ENCODE measurements at regions not wholly inside any gene's neighbourhood (a gene's known extent, or its start where the extent isn't known, plus 50 kb on each side); places are given as distances from the start of the nearest gene placed in this dataset.

GRCh38 chr9:4384750-4385149 is 84.9 kb upstream of the GLIS3 start:
- DNase-seq (ENCODE audit: low read depth): no peak

GRCh38 chr9:4382722-4383317 is 83.0 kb upstream of the GLIS3 start:
- DNase-seq (ENCODE audit: low read depth): peak; percentile 29

DNA sequence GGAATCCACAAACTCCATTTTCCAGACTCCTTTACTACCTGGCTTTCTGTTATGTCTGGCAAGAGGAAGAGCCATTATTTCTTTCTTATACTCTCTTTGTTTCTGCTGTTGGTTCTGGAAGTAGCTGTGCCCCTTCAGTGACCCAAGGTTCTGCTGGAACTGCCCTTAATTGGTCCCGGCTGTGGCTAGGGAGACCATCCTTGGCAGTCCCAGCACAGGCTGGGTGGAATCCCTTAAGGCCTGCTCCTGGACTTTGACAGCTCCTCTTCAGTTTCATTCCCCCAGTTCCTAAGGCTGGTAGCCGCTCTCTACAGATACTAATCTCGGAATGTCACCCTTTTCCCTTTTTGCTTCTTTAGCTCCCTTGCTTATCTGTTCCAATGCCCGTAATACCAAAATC is 81.9 kb upstream of the GLIS3 start:
- no peak for DNase-seq (ENCODE audit: low read depth)

DNA sequence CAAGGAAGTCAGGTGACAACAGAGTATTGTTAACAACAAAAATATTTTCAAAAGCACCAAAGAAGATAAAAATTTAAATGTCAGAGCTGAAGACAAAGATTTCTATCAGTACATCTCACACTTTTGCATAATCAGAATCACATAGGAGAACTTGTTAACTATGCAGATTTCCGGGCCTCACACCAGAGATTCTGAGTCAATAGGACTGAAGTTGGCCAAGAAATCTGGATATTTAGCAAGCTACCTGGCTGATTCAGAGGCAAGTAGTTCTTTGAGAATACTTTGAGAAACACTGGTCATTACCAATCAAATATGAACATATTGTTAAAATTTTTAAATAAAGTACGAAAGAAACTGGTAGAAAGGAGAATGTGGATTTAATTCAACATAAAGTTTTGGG is 80.5 kb upstream of the GLIS3 start:
- no peak for DNase-seq (ENCODE audit: low read depth)

DNA sequence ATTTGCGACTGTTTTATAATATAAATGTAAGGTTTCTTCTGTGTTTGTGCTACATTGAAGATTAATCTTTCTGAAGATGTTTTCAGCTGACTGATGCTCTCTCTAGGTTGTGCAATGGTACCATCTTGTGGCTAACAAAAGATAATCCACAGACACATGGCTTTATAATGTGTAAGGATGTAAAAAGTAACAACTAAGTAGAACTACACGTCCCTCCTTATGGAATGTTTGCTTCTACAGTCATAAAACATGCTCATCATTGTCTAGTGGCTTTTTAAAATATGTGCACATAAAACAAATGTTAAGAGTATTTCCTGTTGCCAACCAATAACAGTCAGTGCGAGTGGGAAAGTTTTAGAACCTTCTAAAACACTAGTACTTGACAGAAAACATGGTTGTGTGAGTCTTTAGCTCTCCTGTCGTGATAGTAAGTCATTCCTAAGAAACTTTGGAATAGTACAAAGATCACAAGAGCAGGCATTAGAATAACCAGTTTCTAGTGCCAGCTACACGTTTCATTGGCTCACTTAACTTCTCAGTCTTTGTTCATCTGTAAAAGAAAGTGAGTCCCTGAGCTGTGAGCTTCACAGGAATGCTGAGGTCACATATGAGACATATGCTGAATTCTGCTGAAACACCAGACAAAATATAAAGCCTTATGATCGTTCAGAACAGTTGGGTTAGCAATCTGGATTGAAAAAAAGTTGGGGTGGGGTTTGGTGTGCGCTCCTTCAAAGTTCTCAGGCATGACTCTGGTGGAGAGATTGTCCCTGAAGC is 75.7 kb upstream of the GLIS3 start:
- DNase-seq (ENCODE audit: low read depth): peak; percentile 58

DNA sequence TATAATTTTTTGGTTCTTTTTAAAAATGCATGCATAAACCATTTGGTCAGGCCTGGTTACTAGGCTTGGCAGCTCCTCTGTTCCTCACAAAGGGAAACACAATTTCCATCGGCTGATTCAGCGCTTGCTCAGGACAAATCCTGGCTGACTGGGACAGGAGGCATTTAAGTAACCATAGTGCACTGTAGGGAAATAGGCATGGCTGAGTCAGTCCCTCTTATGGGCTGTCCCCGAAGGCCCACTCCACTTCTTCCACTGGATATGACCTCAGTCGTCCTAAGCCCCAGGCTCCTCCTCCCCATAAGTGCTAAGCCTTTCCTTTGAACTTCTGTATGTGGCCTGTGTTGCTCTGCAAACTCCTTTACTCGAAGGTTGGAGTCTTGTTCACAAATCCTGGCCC is 71.2 kb upstream of the GLIS3 start:
- peak; percentile 80 for DNase-seq (ENCODE audit: low read depth)

DNA sequence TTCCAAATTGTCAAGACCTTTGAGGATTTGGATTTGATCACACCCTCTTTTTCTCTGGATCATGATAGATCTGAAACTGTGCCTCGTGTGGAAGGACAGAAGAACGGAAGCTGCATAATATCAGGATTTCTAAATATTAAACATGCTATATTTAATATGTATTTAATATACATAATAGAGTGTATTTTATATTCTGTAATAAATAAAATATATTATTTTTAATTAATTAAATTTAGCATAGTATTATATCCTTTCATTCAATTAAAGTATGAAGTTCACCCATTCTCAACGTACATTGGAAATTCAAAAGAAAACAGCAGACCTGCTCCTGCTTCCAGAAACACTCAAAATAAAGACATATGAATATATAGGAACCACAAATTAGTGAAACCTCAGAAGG is 70.6 kb upstream of the GLIS3 start:
- DNase-seq (ENCODE audit: low read depth): no peak

DNA sequence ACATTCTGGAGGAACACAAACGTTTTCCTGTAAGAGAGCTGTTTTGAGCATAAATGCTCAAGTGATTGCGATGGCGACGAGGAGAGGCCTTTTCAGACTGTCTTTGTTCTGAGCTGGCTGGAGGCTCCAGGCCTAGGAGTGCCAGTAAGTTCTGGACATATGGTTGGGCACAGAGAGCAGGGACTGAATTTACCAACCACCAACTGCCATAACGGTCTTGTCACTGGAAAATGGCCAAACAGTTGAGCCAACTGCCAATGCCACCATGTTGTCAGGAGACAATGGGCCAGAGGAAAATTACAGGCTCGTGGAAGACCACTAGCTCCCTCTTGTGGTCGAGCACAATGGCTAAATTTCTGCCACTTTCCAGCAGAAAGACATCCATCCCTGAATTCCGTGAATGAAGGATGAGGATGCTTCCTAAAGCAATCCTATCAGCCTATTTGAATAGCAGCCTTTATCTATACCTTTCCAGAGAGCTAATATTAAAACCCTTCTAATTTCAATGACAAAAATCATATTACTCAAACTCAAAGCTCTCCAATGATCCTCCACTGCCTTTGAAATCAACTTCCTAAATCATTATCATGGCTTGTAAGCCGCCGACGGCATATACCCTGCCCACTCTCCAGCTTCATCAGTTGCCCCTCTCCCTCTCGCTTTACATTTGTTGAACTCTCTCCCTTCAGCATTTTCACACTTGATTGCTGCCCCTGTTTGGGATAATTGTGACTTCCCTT is 66.9 kb upstream of the GLIS3 start:
- peak; percentile 52 for DNase-seq (ENCODE audit: low read depth)

- DNase-seq (ENCODE audit: low read depth): no peak
Observed at GRCh38 chr9:4365055-4365454, 65.2 kb upstream of the GLIS3 start.

- DNase-seq (ENCODE audit: low read depth): no peak
Observed at GRCh38 chr9:4362281-4362680, 62.4 kb upstream of the GLIS3 start.

DNA sequence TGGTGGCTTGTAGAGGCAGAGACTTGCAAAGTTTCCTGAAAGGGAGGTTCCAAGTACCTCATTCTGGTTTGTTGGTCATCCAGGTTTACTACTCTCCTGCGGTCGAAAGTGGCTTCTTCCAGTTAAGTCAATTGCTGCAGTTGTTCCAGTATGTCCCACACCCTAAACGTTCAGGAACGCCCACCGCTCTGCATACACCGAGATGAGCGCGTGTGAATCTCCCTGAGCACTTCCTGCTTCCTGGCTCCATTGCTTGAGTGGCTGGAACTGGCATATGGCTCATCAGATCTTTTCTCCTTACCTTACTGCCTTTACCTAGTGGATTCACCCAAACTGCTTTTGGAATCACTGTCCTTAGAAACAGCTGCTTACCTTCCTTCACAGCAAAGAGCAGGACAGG is 59.1 kb upstream of the GLIS3 start:
- no peak for DNase-seq (ENCODE audit: low read depth)

- no peak for DNase-seq (ENCODE audit: low read depth)
Observed at GRCh38 chr9:4357929-4358328, 58.1 kb upstream of the GLIS3 start.

GRCh38 chr9:4356306-4356705 is 56.4 kb upstream of the GLIS3 start:
- no peak for DNase-seq (ENCODE audit: low read depth)

- peak; percentile 66 for DNase-seq (ENCODE audit: low read depth)
Observed at GRCh38 chr9:4353236-4353635, 53.4 kb upstream of the GLIS3 start.

DNA sequence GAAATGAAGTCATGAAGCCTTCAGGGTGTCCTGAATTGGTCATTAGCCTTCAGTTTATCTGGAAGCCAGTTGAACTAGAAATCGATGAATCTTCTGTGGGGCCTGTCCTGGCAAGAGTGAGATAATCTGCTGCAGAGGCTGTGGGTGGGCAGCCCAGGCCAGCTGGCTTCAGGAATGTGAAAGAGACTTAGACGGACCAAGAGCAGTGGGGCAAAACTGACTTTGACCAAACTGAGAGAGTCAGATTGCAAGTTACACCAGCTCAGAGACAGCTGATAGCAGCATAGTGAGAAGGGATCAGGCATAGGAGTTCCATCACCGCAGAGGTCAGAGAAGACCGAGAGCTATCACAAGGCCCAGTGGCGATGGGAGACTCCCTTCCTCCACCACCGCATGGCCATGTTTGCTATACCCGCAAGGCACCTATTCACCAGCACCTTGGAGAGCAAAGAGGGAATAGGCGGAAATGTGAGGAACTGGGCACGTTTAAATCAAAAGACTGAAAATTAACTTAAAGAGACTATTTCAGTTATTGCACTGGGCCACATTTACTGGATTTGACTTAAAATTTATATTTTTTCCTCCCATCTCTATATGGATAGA is 50.0 kb upstream of the GLIS3 start:
- no peak for DNase-seq (ENCODE audit: low read depth)

Data from renal cortical epithelial cell (primary cell).